A673 (cell line): ENCODE measurements at regions not wholly inside any gene's neighbourhood (a gene's known extent, or its start where the extent isn't known, plus 50 kb on each side); places are given as distances from the start of the nearest gene placed in this dataset.

ENCODE experiments used
- CTCF ChIP-seq: fragments of 300-800, 200-600 bp; sonication (generic); conservative IDR thresholded peaks from 2 replicates; pipeline ENCODE4 v1.5.1; 2017; ENCODE audit warnings: low read depth, mild to moderate bottlenecking, antibody characterized with exemption, low read length, moderate library complexity, mixed read lengths
- EZH2 ChIP-seq: fragments of 200-600 bp; sonication (generic); IDR thresholded peaks from 2 replicates; pipeline ENCODE4 v1.6.1; 2017; ENCODE audit warnings: borderline replicate concordance, low read depth, mild to moderate bottlenecking, mixed read lengths, antibody characterized with exemption, low read length; ENCODE audit not compliant: poor library complexity, severe bottlenecking

DNA sequence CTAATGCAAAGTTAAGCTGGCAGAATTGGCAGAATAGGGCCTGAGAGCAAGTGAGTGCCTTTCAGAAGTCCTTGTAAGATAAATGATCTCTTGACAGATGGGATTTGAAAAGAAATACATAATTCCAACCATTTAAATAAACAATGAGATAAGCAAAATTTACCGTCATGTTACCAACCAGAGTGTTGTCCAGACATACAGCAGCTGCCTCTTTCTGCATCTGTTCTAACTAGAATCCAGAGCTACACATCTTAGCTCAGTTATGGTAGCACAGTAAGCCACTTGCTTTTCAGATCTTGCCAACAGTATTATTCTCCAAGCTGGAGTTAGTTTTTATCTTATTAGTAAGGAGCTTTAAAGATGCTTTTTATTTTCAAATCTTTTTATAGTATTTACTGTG lies 179.6 kb downstream of the BARD1 start:
- TF ChIP-seq EZH2 (no peak), CTCF (no peak)
